Pancreas (tissue), 10 donors: ENCODE measurements at regions not wholly inside any gene's neighbourhood (a gene's known extent, or its start where the extent isn't known, plus 50 kb on each side); places are given as distances from the start of the nearest gene placed in this dataset.

Source experiments
- ATAC-seq, 4 donors: fragments of 200-7000 bp; cut with Tn5 transposase; one replicate each; pipeline versions ENCODE4 v1.8.0 to v1.9.1; 2020; ENCODE audit warnings: mild to moderate bottlenecking in 4 of 4, moderate library complexity in 4 of 4
- DNase-seq, 6 donors: peaks; one replicate each; pipeline ENCODE4 v3.0.0-alpha.2; 2020
- FAIRE-seq: peaks from 2 replicates; lab custom pipeline; 2012; peaks lifted over from hg19 to GRCh38; lab: Jason Lieb, UNC
- H3K27ac ChIP-seq, 4 donors: fragments of 200-600 bp; sonication (generic); 1 replicate in 3 of 4; 2 replicates in 1 of 4; pipeline versions ENCODE4 v1.5.0 to v1.8.0; 2020
- H3K27me3 ChIP-seq, 4 donors: fragments of 200-600 bp; one replicate each; pipeline ENCODE4 v1.8.0; 2021
- H3K36me3 ChIP-seq, 3 donors: fragments of 200-600 bp; sonication (generic) in 1 of 3; one replicate each; pipeline versions ENCODE4 v1.5.0 to v1.8.0; 2020 to 2021
- H3K4me1 ChIP-seq, 3 donors: fragments of 200-600 bp; one replicate each; pipeline ENCODE4 v1.8.0; 2021
- H3K4me3 ChIP-seq, 4 donors: fragments of 200-600 bp; sonication (generic) in 2 of 4; one replicate each; pipeline versions ENCODE4 v1.5.0 to v1.8.0; 2020 to 2021
- H3K9me3 ChIP-seq, 4 donors: fragments of 200-600 bp; one replicate each; pipeline ENCODE4 v1.8.0; 2021
- whole genome bisulfite sequencing, 2 donors: extraction: QIAGEN DNeasy Blood & Tissue Kit; methylation state at CpG; one replicate each; pipeline ENCODE4 v1.1.7; 2013; 5-methylcytosine and 5-hydroxymethylcytosine counted together
- intact Hi-C, 3 donors: fragments of 100-400 bp; cut with DNase I; formaldehyde crosslinking; loops; one replicate each; pipeline versions ENCODE4 v1.11.1 to v1.14.2; 2022
- TF ChIP-seq, protein P1 (sequence below), 4 donors: fragments of 200-600 bp; sonication (generic) in 3 of 4; IDR thresholded peaks; one replicate each; pipeline versions ENCODE4 v1.5.0 to v1.8.0; 2021; ENCODE audit warnings: antibody characterized with exemption in 4 of 4
- donor health status: healthy with polysubstance abuse.
- donor health status: DM: no; HTN: no; CAD: no; lungs with moderate emphysema.
- donor health status: DM: no; HTN: no; CAD: no.
- donor health status: control.
- donor health status: control.
- donor health status: Bipolar disorder and iron deficiency.
- donor health status: DM: yes; HTN: yes; CAD: no.
- donor health status: DM: no; HTN: no; CAD: no.
- donor health status: DM: no; HTN: no; CAD: no.
- donor health status: DM: yes; HTN: yes; CAD: no.

DNA sequence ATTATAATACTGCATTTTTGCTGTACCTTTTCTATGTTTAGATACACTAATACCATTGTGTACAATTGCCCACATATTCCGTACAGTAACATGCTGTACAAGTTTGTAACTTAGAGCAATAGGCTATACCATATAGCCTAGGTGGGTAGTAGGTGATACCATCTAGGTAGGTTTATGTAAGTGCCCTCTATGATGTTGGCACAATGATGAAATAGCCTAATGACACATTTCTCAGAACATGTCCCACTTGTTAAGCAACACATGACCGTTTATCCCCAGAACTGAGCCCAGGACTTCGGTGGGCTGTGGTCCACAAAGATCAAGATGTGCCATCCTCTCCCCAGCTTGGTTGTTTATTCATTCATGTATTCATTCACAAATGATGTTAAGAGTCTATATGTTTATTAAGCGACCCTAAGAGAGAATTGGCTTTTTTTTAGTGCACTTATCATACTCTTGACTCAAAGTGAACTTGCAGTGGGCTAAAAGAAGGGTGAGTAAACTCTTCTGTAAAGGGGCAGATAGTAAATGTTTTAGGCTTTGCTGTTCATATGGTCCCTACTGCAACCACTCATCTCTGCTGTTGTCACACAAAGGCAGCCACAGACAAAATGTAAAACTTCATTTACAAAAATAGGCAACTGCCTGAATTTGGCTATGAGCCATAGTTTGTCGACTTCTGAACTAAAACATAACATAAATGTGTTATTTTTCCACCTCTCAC, 110.8 kb downstream of the NDUFA12 start:
- TF ChIP-seq, protein P1, sequence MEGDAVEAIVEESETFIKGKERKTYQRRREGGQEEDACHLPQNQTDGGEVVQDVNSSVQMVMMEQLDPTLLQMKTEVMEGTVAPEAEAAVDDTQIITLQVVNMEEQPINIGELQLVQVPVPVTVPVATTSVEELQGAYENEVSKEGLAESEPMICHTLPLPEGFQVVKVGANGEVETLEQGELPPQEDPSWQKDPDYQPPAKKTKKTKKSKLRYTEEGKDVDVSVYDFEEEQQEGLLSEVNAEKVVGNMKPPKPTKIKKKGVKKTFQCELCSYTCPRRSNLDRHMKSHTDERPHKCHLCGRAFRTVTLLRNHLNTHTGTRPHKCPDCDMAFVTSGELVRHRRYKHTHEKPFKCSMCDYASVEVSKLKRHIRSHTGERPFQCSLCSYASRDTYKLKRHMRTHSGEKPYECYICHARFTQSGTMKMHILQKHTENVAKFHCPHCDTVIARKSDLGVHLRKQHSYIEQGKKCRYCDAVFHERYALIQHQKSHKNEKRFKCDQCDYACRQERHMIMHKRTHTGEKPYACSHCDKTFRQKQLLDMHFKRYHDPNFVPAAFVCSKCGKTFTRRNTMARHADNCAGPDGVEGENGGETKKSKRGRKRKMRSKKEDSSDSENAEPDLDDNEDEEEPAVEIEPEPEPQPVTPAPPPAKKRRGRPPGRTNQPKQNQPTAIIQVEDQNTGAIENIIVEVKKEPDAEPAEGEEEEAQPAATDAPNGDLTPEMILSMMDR (IDR thresholded peaks at IDR 0.05) = no peak
- ATAC-seq = no peak
- no peak for FAIRE-seq
- no peaks in the 10 kb centered on the region for H3K36me3 ChIP-seq
- WGBS, 2 donors = 69 to 77% methylated on average over 5 of the region's 5 CpGs
- no peak for DNase-seq
- H3K27ac ChIP-seq = no peak overlapping the region
- H3K9me3 ChIP-seq = no peaks in the 10 kb centered on the region
- no peaks in the 10 kb centered on the region for H3K4me1 ChIP-seq
- no peaks in the 10 kb centered on the region for H3K27me3 ChIP-seq
- H3K4me3 ChIP-seq = no peak overlapping the region
- intact Hi-C loops = no loop called here

DNA sequence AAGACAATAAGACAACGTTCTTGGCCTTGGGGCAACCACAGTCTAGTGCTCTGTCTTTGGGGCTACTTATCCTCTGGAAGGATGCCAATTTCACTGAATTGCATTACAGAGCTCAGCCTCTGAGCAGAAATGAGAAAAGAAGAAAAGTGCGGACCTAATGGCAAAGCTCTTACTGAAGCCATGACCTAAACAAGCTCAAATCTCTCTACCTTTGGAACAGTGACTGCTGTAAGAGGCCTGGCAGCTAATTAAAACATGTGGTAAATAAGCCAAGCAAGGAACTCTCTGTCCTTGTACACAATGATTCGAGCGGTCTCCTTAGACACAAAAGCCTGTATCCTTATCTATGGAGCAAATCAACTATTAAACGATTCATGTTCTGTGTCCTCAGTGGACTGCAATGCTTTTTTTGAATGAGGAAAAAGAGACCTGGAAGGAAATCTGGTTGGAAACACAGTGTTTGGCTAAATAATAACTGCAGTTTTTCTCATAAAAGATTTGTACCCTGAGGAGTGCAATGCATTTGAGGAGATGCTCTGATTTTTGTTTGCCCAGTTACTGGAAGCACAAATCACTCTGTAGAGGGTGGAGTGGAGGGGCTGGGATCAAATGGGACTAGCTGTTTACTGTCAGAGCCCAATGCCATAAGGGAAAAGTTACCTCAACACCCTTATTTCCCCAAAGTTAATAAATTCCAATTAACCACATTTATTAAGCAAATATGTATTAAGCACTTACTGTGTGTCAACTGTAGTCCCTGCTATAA, 113.9 kb downstream of the NDUFA12 start:
- DNase-seq (no peak), FAIRE-seq (no peak), ATAC-seq (peak in 1 of 4 donors; percentile 40)
- Histone ChIP-seq H3K36me3 (no peaks in the 10 kb centered on the region), H3K9me3 (no peaks in the 10 kb centered on the region), H3K27me3 (no peaks in the 10 kb centered on the region), H3K4me1 (no peaks in the 10 kb centered on the region), H3K4me3 (no peak overlapping the region), H3K27ac (no peak overlapping the region)
- intact Hi-C loops = no loop called here
- TF ChIP-seq, protein P1 (IDR thresholded peaks at IDR 0.05) = no peak
- WGBS, 2 donors = 66 to 72% methylated on average over 5 of the region's 5 CpGs

DNA sequence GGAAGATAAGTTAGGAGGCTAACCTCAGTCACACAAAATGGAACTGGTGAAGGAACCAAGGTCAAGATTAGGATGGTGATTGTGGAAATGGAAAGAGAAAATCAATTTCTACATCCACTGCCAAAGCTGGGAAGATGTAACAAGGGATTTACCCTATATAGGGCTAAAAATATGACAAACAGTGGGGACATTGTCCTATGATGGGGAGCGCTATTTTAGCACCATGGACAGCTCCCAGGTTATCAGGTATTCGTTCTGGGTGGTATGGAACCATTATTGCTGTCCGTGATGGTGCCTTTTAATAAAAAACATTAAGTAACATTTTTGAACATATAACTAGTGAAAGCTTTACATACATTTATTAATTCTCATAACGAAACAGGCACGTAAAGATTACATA, 124.0 kb downstream of the NDUFA12 start:
- no peak for DNase-seq
- no peaks in the 10 kb centered on the region for H3K9me3 ChIP-seq
- TF ChIP-seq, protein P1 (IDR thresholded peaks at IDR 0.05) = no peak
- no peak overlapping the region for H3K4me3 ChIP-seq
- WGBS, 2 donors = 52 to 53% methylated on average over 5 of the region's 5 CpGs
- peaks cover 0 to 5% (median 0%) of the 10 kb centered on the region in 4 donors for H3K27me3 ChIP-seq
- H3K4me1 ChIP-seq = no peaks in the 10 kb centered on the region
- no peak for ATAC-seq
- intact Hi-C loops = no loop called here
- no peaks in the 10 kb centered on the region for H3K36me3 ChIP-seq
- FAIRE-seq = no peak
- H3K27ac ChIP-seq = no peak overlapping the region

DNA sequence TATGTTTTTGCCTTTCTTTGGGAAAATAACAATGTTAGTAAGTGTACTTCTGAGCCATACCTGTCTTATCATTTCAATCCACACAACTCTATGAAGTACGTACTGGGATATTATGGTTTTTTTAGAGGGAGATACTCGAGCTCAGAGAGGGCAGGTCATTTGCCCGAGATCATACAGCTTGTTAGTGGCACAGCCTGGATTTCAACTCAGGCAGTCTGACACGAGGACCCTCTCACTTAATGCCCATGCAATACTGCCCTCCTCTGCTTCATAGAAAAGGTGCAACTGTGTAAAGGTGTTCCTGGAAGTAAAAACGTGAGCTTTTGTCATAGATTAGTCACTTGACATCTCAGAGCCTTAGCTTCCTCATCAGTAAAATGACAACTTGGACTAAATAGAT, 128.0 kb downstream of the NDUFA12 start:
- peaks cover 0 to 12% (median 0%) of the 10 kb centered on the region in 3 donors for H3K4me1 ChIP-seq
- H3K4me3 ChIP-seq = no peak overlapping the region
- no peaks in the 10 kb centered on the region for H3K9me3 ChIP-seq
- DNase-seq (no peak), ATAC-seq (peak in 3 of 4 donors; percentile 57 to 63 (median 59)), FAIRE-seq (no peak)
- peaks cover 0 to 6% (median 0%) of the 10 kb centered on the region in 4 donors for H3K27me3 ChIP-seq
- WGBS, 2 donors = 19 to 23% methylated on average over 5 of the region's 5 CpGs
- TF ChIP-seq, protein P1 (IDR thresholded peaks at IDR 0.05) = no peak
- H3K36me3 ChIP-seq = no peaks in the 10 kb centered on the region
- no peak overlapping the region for H3K27ac ChIP-seq
- intact Hi-C loops = no loop called here
